Inflammatory macrophage (primary cell): ENCODE measurements at regions not wholly inside any gene's neighbourhood (a gene's known extent, or its start where the extent isn't known, plus 50 kb on each side); places are given as distances from the start of the nearest gene placed in this dataset.
"Not testable (repeated sequence)": the region's sequence is repeated elsewhere in the genome, so short reads cannot be mapped to it uniquely, and the experiment has no call there.

ENCODE experiments used
- DNase-seq, 2 donors: peaks; one replicate each; pipeline ENCODE4 v3.0.0-alpha.2; 2020 to 2022

- DNase-seq: no peak
Measured at GRCh38 chr16:75837681-75838080, 111.4 kb upstream of the CPHXL start.

GRCh38 chr16:75841517-75841916 lies 115.2 kb upstream of the CPHXL start:
- no peak for DNase-seq

GRCh38 chr16:75847172-75847571 lies 120.9 kb upstream of the CPHXL start:
- no peak for DNase-seq

- DNase-seq: no peak
Measured at GRCh38 chr16:75854152-75854551, 127.9 kb upstream of the CPHXL start.

GRCh38 chr16:75860326-75861053 lies 134.2 kb upstream of the CPHXL start:
- no peak for DNase-seq

- no peak for DNase-seq
Measured at GRCh38 chr16:75861311-75862097, 135.2 kb upstream of the CPHXL start.

GRCh38 chr16:75862098-75862386 lies 135.8 kb upstream of the CPHXL start:
- DNase-seq: no peak

- no peak for DNase-seq
Measured at GRCh38 chr16:75864243-75864642, 138.0 kb upstream of the CPHXL start.

GRCh38 chr16:75865736-75866135 lies 139.4 kb upstream of the CPHXL start:
- DNase-seq: no peak

- no peak for DNase-seq
Measured at GRCh38 chr16:75868636-75869632, 142.6 kb upstream of the CPHXL start.

GRCh38 chr16:75881280-75881679 lies 155.0 kb upstream of the CPHXL start:
- not testable (repeated sequence) for DNase-seq

- no peak for DNase-seq
Measured at GRCh38 chr16:75899163-75899562, 172.9 kb upstream of the CPHXL start.

GRCh38 chr16:75908331-75909117 lies 182.2 kb upstream of the CPHXL start:
- no peak for DNase-seq

GRCh38 chr16:75909746-75910145 lies 183.5 kb upstream of the CPHXL start:
- no peak for DNase-seq

- DNase-seq: no peak
Measured at GRCh38 chr16:75911896-75912295, 185.6 kb upstream of the CPHXL start.

- DNase-seq: no peak
Measured at GRCh38 chr16:75913958-75914357, 187.7 kb upstream of the CPHXL start.

- no peak for DNase-seq
Measured at GRCh38 chr16:75916451-75916850, 190.2 kb upstream of the CPHXL start.

GRCh38 chr16:75918109-75918508 lies 191.8 kb upstream of the CPHXL start:
- no peak for DNase-seq

GRCh38 chr16:75919664-75920063 lies 193.4 kb upstream of the CPHXL start:
- DNase-seq: no peak

- DNase-seq: no peak
Measured at GRCh38 chr16:75921281-75921680, 195.0 kb upstream of the CPHXL start.

- DNase-seq: no peak
Measured at GRCh38 chr16:75922250-75922649, 196.0 kb upstream of the CPHXL start.

- DNase-seq: no peak
Measured at GRCh38 chr16:75924397-75924796, 198.1 kb upstream of the CPHXL start.
